Epithelial cell of esophagus (primary cell): ENCODE measurements at regions not wholly inside any gene's neighbourhood (a gene's known extent, or its start where the extent isn't known, plus 50 kb on each side); places are given as distances from the start of the nearest gene placed in this dataset.

Source experiments
- DNase-seq: peaks from one replicate; pipeline ENCODE4 v3.0.0; 2010; ENCODE audit warnings: low read depth
- H3K4me3 ChIP-seq: 2 replicates; pipeline ENCODE4 v1.5.1; 2011; ENCODE audit warnings: mild to moderate bottlenecking, low read length, control low read depth
- TF ChIP-seq, protein P1 (sequence below): IDR thresholded peaks from 2 replicates; pipeline ENCODE4 v1.5.1; 2011; ENCODE audit warnings: low read depth, mild to moderate bottlenecking, low read length, control low read depth, inconsistent platforms; ENCODE audit not compliant: insufficient read depth; ENCODE audit errors: missing control alignments

DNA sequence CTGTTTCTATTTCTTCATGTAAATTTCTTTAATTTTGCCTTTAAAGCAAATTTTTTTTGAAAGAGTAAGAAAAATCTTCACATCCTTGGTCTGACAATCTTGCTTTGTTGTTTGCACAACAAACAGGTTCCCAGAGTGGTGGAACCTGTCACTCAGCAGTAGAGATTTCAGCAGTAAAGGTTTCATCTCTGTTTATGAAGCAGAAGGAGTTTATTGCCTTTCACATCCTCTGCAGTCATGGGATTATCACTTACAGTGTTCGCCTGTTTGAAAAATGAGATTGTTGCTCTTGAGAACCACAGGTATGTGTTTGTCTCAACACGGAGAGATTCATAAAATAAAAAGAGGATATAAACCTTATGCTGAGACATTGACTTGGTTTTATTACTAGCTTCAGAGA is 342.6 kb downstream of the IPMK start:
- no peak overlapping the region for H3K4me3 ChIP-seq
- TF ChIP-seq, protein P1, sequence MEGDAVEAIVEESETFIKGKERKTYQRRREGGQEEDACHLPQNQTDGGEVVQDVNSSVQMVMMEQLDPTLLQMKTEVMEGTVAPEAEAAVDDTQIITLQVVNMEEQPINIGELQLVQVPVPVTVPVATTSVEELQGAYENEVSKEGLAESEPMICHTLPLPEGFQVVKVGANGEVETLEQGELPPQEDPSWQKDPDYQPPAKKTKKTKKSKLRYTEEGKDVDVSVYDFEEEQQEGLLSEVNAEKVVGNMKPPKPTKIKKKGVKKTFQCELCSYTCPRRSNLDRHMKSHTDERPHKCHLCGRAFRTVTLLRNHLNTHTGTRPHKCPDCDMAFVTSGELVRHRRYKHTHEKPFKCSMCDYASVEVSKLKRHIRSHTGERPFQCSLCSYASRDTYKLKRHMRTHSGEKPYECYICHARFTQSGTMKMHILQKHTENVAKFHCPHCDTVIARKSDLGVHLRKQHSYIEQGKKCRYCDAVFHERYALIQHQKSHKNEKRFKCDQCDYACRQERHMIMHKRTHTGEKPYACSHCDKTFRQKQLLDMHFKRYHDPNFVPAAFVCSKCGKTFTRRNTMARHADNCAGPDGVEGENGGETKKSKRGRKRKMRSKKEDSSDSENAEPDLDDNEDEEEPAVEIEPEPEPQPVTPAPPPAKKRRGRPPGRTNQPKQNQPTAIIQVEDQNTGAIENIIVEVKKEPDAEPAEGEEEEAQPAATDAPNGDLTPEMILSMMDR: no peak
- DNase-seq: peak; percentile 57

DNA sequence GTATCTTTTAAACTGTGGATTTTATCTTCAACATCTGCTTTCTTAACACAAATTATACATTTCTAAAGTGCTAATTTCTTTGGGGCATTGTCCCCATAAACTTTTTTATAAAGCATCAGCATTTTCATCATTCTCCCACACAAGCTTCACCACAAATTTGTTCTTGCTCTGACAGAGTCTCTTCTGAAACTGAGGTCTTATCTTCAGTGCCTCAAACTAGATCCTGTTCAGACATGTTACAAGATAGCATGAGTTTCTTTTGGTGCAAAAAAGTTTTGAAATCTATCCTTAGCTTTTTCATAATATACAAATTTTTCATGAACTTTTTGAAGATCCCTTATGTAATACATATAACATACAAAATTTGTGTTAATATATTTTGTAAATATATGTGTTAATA is 346.6 kb downstream of the IPMK start:
- H3K4me3 ChIP-seq: no peak overlapping the region
- peak; percentile 30 for DNase-seq
- TF ChIP-seq, protein P1: no peak

DNA sequence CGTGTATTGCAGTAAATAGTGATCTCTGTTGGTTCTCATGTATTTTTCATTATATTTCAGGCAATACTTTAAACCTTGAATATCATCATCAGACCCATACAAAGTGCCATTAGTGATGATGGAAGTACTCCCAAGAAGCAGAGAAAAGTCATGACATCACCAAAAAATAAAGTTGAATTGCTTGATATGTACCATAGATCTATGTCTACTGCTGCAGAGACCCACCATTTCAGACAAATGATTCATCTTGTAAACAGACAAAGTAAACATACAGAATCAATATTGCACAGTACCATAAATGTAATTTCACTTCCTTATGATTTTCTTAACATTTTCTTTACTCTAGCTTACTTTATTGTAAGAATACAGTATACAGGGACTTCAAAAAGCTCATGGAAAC is 347.8 kb downstream of the IPMK start:
- peak; percentile 14 for DNase-seq
- TF ChIP-seq, protein P1: no peak
- no peak overlapping the region for H3K4me3 ChIP-seq

DNA sequence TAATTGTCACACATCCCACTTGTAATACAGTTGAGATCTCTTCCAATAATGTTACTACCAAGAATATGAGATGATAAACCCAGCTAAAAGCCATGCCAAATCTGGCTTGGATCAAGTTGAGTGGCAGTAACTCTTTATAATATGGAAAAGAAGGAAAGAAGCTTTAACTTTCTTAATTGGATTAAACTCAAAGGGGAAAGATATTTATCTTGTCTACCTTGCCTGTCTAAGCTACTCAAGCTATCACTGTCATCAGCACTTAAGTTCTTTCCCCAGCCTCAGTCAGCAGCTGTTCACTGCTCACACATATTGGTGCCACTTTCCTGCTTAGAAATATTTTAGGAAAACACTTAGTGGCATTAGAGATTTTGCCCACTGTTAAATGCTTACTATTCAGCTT is 350.7 kb downstream of the IPMK start:
- H3K4me3 ChIP-seq: no peak overlapping the region
- DNase-seq: no peak
- TF ChIP-seq, protein P1: no peak

DNA sequence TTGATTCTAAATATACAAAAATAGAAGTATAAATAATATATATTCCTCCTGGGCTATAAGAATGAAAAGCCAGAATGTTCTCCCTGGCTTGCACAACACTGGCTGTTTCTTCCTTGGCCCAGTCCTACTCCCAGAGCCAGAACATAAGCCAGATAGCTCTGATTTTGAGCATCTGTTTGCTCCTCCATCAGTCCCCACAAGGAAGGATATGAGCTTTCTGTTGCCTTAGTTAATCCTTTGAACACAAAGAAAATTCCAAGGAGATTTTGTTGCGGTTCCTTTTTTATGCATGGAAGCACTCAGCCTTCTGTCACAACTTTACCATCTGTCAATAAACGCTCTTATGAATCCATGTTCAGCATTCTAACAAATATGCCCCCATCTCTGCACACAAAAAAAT is 361.8 kb downstream of the IPMK start:
- TF ChIP-seq, protein P1: no peak
- H3K4me3 ChIP-seq: no peak overlapping the region
- no peak for DNase-seq

DNA sequence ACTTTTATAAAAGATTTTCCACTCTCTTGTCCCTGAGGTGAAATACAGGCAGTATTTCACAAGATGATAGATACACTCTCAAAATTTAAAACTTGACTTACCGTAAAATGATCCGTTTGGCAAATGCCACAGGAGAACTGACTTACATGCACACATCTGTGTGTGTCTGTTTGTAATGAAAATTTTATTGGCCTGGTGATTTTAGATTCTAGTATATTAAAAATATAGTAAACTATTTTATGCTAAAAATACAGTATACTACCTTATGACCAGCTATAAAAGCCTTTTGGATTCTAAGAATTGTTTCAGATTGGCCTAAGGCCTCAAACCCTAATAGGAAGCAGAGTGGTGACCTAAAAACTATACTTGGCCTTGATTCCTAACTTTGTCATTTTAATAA is 362.7 kb downstream of the IPMK start:
- H3K4me3 ChIP-seq: no peak overlapping the region
- TF ChIP-seq, protein P1: no peak
- DNase-seq: no peak

DNA sequence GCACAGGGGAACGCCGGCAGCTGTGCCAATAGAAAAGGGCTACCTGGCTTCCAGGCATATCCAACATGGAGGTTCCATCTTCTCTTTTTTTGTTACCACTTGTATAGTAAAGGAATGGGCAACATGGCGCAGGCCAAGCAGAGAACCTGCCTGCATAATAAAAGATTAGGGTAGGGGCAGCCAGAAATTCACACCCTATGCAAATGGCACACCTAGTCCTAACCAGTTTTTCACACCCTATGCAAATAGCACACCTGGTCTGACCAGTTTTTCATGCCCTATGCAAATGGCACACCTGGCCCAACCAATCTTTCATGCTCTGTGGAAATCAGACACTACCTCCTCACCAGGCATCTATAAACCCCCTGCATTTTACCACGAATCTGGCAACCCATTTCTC is 369.5 kb downstream of the IPMK start:
- DNase-seq: peak; percentile 84
- TF ChIP-seq, protein P1: no peak
- no peak overlapping the region for H3K4me3 ChIP-seq
